WTC11 (cell line): ENCODE measurements at regions not wholly inside any gene's neighbourhood (a gene's known extent, or its start where the extent isn't known, plus 50 kb on each side); places are given as distances from the start of the nearest gene placed in this dataset. TPM values are rescaled to one million over a fixed set of nuclear protein-coding genes. Genes with fewer than 3 reads are reported as not detected.

Experiments
- CREB1 ChIP-seq: sonication (generic); formaldehyde crosslinking; IDR thresholded peaks from 2 replicates; pipeline ENCODE4 v1.8.0; 2023; ENCODE audit warnings: mild to moderate bottlenecking, missing genetic modification reagents
- ELF4 ChIP-seq: sonication (generic); formaldehyde crosslinking; IDR thresholded peaks from 2 replicates; pipeline ENCODE4 v1.8.1; 2022; ENCODE audit warnings: low read depth, mild to moderate bottlenecking, moderate library complexity, missing genetic modification reagents
- FOXP4 ChIP-seq: sonication (generic); formaldehyde crosslinking; IDR thresholded peaks from 2 replicates; pipeline ENCODE4 v1.8.0; 2022; ENCODE audit warnings: mild to moderate bottlenecking, missing genetic modification reagents
- GRHL2 ChIP-seq: fragments of 250-450 bp; sonication (Bioruptor Pico); IDR thresholded peaks from 2 replicates; pipeline ENCODE4 v1.8.0; 2022; ENCODE audit warnings: mild to moderate bottlenecking, moderate library complexity; ENCODE audit not compliant: insufficient replicate concordance, severe bottlenecking
- PREB ChIP-seq: sonication (generic); formaldehyde crosslinking; IDR thresholded peaks from 2 replicates; pipeline ENCODE4 v1.8.1; 2022; ENCODE audit warnings: mild to moderate bottlenecking, missing genetic modification reagents, moderate library complexity, borderline replicate concordance
- TCF7 ChIP-seq: sonication (generic); formaldehyde crosslinking; IDR thresholded peaks from 2 replicates; pipeline ENCODE4 v1.8.0; 2022; ENCODE audit warnings: mild to moderate bottlenecking, low read depth, missing genetic modification reagents, moderate library complexity
- TP53 ChIP-seq: sonication (generic); formaldehyde crosslinking; IDR thresholded peaks from 2 replicates; pipeline ENCODE4 v1.8.1; 2023; ENCODE audit warnings: mild to moderate bottlenecking, missing genetic modification reagents
- ZMAT4 ChIP-seq: fragments of 250-450 bp; sonication (Bioruptor Pico); IDR thresholded peaks from 2 replicates; pipeline ENCODE4 v1.9.0; 2021; ENCODE audit warnings: mild to moderate bottlenecking
- ZNF416 ChIP-seq: fragments of 250-450 bp; sonication (Bioruptor Pico); IDR thresholded peaks from 2 replicates; pipeline ENCODE4 v1.9.0; 2021; ENCODE audit warnings: mild to moderate bottlenecking, inconsistent platforms
- microRNA-seq: library from miRNA; unstranded; fragments of <30 nt; microRNA quantifications from one replicate; pipeline ENCODE4 v1.2.0, GENCODE V29; 2022; ENCODE audit warnings: borderline number of aligned reads
- TF ChIP-seq, protein P1 (sequence below): sonication (generic); formaldehyde crosslinking; IDR thresholded peaks from 2 replicates; pipeline ENCODE4 v1.8.0; 2023; ENCODE audit warnings: missing genetic modification reagents, mild to moderate bottlenecking, borderline replicate concordance
- TF ChIP-seq, protein P2 (sequence below): fragments of 250-450 bp; sonication (Bioruptor Pico); IDR thresholded peaks from 2 replicates; pipeline ENCODE4 v1.9.0; 2021; ENCODE audit warnings: moderate library complexity, mild to moderate bottlenecking, inconsistent platforms, borderline replicate concordance
- TF ChIP-seq, protein P3 (sequence below): fragments of 250-450 bp; sonication (Bioruptor Pico); IDR thresholded peaks from 2 replicates; pipeline ENCODE4 v2.1.2; 2022; ENCODE audit warnings: mild to moderate bottlenecking, moderate library complexity

DNA sequence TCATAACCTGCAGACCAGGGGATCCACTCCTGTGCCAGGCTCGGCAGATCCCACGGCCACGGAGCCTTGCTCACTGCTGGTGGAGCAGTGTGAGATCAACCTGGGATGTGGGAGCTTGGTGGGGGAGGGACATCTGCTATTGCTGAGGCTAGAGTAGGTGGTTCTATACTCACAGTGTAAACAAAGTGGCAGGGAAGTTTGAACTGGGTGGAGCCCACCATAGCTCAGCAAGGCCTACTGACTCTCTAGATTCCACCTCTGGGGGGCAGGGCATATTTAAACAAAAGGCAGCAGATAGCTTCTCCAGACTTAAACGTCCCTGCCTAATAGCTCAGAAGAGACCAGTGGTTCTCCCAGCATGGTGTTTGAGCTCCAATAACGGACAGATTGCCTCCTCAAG lies 54.7 kb upstream of the EPHA5 start (continued):
- TF ChIP-seq, protein P1, sequence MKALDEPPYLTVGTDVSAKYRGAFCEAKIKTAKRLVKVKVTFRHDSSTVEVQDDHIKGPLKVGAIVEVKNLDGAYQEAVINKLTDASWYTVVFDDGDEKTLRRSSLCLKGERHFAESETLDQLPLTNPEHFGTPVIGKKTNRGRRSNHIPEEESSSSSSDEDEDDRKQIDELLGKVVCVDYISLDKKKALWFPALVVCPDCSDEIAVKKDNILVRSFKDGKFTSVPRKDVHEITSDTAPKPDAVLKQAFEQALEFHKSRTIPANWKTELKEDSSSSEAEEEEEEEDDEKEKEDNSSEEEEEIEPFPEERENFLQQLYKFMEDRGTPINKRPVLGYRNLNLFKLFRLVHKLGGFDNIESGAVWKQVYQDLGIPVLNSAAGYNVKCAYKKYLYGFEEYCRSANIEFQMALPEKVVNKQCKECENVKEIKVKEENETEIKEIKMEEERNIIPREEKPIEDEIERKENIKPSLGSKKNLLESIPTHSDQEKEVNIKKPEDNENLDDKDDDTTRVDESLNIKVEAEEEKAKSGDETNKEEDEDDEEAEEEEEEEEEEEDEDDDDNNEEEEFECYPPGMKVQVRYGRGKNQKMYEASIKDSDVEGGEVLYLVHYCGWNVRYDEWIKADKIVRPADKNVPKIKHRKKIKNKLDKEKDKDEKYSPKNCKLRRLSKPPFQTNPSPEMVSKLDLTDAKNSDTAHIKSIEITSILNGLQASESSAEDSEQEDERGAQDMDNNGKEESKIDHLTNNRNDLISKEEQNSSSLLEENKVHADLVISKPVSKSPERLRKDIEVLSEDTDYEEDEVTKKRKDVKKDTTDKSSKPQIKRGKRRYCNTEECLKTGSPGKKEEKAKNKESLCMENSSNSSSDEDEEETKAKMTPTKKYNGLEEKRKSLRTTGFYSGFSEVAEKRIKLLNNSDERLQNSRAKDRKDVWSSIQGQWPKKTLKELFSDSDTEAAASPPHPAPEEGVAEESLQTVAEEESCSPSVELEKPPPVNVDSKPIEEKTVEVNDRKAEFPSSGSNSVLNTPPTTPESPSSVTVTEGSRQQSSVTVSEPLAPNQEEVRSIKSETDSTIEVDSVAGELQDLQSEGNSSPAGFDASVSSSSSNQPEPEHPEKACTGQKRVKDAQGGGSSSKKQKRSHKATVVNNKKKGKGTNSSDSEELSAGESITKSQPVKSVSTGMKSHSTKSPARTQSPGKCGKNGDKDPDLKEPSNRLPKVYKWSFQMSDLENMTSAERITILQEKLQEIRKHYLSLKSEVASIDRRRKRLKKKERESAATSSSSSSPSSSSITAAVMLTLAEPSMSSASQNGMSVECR (CRISPR knock-in tag) = no peak
- TF ChIP-seq ZMAT4 (CRISPR knock-in tag) = no peak
- TF ChIP-seq FOXP4 (CRISPR knock-in tag) = no peak
- TF ChIP-seq TP53 = no peak
- no peak for TF ChIP-seq ELF4 (CRISPR knock-in tag)
- TF ChIP-seq GRHL2 (CRISPR knock-in tag) = no peak
- TF ChIP-seq CREB1 = no peak
- TF ChIP-seq, protein P2, sequence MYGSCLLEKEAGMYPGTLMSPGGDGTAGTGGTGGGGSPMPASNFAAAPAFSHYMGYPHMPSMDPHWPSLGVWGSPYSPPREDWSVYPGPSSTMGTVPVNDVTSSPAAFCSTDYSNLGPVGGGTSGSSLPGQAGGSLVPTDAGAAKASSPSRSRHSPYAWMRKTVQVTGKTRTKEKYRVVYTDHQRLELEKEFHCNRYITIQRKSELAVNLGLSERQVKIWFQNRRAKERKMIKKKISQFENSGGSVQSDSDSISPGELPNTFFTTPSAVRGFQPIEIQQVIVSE (CRISPR knock-in tag) = no peak
- no peak for TF ChIP-seq TCF7 (CRISPR knock-in tag)
- no peak for TF ChIP-seq ZNF416 (CRISPR knock-in tag)
- TF ChIP-seq PREB (CRISPR knock-in tag) = no peak
- TF ChIP-seq, protein P3, sequence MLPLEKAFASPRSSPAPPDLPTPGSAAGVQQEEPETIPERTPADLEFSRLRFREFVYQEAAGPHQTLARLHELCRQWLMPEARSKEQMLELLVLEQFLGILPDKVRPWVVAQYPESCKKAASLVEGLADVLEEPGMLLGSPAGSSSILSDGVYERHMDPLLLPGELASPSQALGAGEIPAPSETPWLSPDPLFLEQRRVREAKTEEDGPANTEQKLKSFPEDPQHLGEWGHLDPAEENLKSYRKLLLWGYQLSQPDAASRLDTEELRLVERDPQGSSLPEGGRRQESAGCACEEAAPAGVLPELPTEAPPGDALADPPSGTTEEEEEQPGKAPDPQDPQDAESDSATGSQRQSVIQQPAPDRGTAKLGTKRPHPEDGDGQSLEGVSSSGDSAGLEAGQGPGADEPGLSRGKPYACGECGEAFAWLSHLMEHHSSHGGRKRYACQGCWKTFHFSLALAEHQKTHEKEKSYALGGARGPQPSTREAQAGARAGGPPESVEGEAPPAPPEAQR (CRISPR knock-in tag) = no peak

Small RNA genes lying in the stretch of these regions (microRNA-seq; reads per million reads assigned to microRNA genes)
- not detected for gene MIR1269A
